Transverse colon (tissue), 4 donors: ENCODE measurements at regions not wholly inside any gene's neighbourhood (a gene's known extent, or its start where the extent isn't known, plus 50 kb on each side); places are given as distances from the start of the nearest gene placed in this dataset.

Experiments
- CTCF ChIP-seq, 5 experiments: fragments of 200-600 bp in 3 of 5; fragments of 450-650 bp in 2 of 5; sonication (generic) in 3 of 5; IDR thresholded peaks; 1 replicate in 2 of 5; 2 replicates in 3 of 5; pipeline ENCODE4 v1.5.1; 2016 to 2017; ENCODE audit warnings: antibody characterized with exemption in 5 of 5, inconsistent platforms in 3 of 5, mild to moderate bottlenecking in 2 of 5, moderate library complexity in 1 of 5
- POLR2A ChIP-seq: fragments of 450-650 bp; IDR thresholded peaks from one replicate; pipeline ENCODE4 v1.6.1; 2016; ENCODE audit warnings: antibody characterized with exemption, mild to moderate bottlenecking, moderate library complexity
- POLR2AphosphoS5 ChIP-seq, 3 donors: sonication (generic); formaldehyde crosslinking; IDR thresholded peaks; one replicate each; pipeline ENCODE4 v1.6.1; 2016; ENCODE audit warnings: antibody characterized with exemption in 3 of 3

- TF ChIP-seq CTCF (IDR thresholded peaks at IDR 0.05) (peak in 1 of 5 experiments; percentile 6), POLR2AphosphoS5 (IDR thresholded peaks at IDR 0.05) (no peak), POLR2A (no peak)
Measured at GRCh38 chr3:43838877-43839276, 148.1 kb downstream of the ABHD5 start.
